Peyer's patch (tissue), 4 donors: ENCODE measurements at regions not wholly inside any gene's neighbourhood (a gene's known extent, or its start where the extent isn't known, plus 50 kb on each side); places are given as distances from the start of the nearest gene placed in this dataset.

Experiments used
- POLR2A ChIP-seq, 2 donors: fragments of 450-650 bp; IDR thresholded peaks; one replicate each; pipeline ENCODE4 v1.5.1; 2017; ENCODE audit warnings: antibody characterized with exemption in 2 of 2, mild to moderate bottlenecking in 2 of 2, moderate library complexity in 2 of 2
- TF ChIP-seq, protein P1 (sequence below), 6 experiments: fragments of 450-650 bp in 4 of 6; fragments of 200-600 bp in 2 of 6; sonication (generic) in 1 of 6; IDR thresholded peaks; one replicate each; pipeline ENCODE4 v1.5.1; 2017 to 2019; ENCODE audit warnings: antibody characterized with exemption in 6 of 6, mild to moderate bottlenecking in 3 of 6, moderate library complexity in 1 of 6

- TF ChIP-seq, protein P1, sequence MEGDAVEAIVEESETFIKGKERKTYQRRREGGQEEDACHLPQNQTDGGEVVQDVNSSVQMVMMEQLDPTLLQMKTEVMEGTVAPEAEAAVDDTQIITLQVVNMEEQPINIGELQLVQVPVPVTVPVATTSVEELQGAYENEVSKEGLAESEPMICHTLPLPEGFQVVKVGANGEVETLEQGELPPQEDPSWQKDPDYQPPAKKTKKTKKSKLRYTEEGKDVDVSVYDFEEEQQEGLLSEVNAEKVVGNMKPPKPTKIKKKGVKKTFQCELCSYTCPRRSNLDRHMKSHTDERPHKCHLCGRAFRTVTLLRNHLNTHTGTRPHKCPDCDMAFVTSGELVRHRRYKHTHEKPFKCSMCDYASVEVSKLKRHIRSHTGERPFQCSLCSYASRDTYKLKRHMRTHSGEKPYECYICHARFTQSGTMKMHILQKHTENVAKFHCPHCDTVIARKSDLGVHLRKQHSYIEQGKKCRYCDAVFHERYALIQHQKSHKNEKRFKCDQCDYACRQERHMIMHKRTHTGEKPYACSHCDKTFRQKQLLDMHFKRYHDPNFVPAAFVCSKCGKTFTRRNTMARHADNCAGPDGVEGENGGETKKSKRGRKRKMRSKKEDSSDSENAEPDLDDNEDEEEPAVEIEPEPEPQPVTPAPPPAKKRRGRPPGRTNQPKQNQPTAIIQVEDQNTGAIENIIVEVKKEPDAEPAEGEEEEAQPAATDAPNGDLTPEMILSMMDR (IDR thresholded peaks at IDR 0.05): no peak
- TF ChIP-seq POLR2A (IDR thresholded peaks at IDR 0.05): no peak
These were observed 204.3 kb upstream of the ALCAM start for GRCh38 chr3:105162448-105162847.
